ENCODE measurements at regions not wholly inside any gene's neighbourhood (a gene's known extent, or its start where the extent isn't known, plus 50 kb on each side); places are given as distances from the start of the nearest gene placed in this dataset.
"Not testable (repeated sequence)": the region's sequence is repeated elsewhere in the genome, so short reads cannot be mapped to it uniquely, and the experiment has no call there.

GRCh38 chr1:100657876-100658715, 61.4 kb upstream of the VCAM1 start:
- TF ChIP-seq CTCF (IDR thresholded peaks at IDR 0.05) (no peak), ZFX (IDR thresholded peaks at IDR 0.05; ENCODE audit: borderline replicate concordance) (no peak)
- no peak overlapping the region for H3K27ac ChIP-seq

GRCh38 chr1:100658716-100659026, 60.9 kb upstream of the VCAM1 start:
- H3K27ac ChIP-seq, result no peak overlapping the region
- no peak for TF ChIP-seq ZFX (IDR thresholded peaks at IDR 0.05; ENCODE audit: borderline replicate concordance)
- TF ChIP-seq CTCF (IDR thresholded peaks at IDR 0.05), result no peak

GRCh38 chr1:100661176-100661575, 58.4 kb upstream of the VCAM1 start:
- no peak for TF ChIP-seq ZFX (IDR thresholded peaks at IDR 0.05; ENCODE audit: borderline replicate concordance)
- TF ChIP-seq CTCF (IDR thresholded peaks at IDR 0.05), result no peak

GRCh38 chr1:100668494-100668893, 51.0 kb upstream of the VCAM1 start:
- H3K27ac ChIP-seq, result not testable (repeated sequence)

More at GRCh38 chr1:100661176-100661575, 58.4 kb upstream of the VCAM1 start:
- no peak overlapping the region for H3K27ac ChIP-seq
